Loucy (cell line): ENCODE measurements at regions not wholly inside any gene's neighbourhood (a gene's known extent, or its start where the extent isn't known, plus 50 kb on each side); places are given as distances from the start of the nearest gene placed in this dataset.

Experiments
- CTCF ChIP-seq: fragments of 200-600 bp; sonication (generic); conservative IDR thresholded peaks from 2 replicates; pipeline ENCODE4 v1.5.1; 2014; ENCODE audit warnings: mild to moderate bottlenecking, antibody characterized with exemption, low read length
- EZH2phosphoT487 ChIP-seq: fragments of 200-600 bp; IDR thresholded peaks from 2 replicates; pipeline ENCODE4 v1.6.1; 2018; ENCODE audit warnings: antibody characterized with exemption, mild to moderate bottlenecking, moderate library complexity, borderline replicate concordance

GRCh38 chr2:181745796-181746540, 65.7 kb upstream of the NEUROD1 start:
- no peak for TF ChIP-seq CTCF
- no peak for TF ChIP-seq EZH2phosphoT487
